Uterus (tissue), 2 donors: ENCODE measurements at regions not wholly inside any gene's neighbourhood (a gene's known extent, or its start where the extent isn't known, plus 50 kb on each side); places are given as distances from the start of the nearest gene placed in this dataset.

Source experiments
- CTCF ChIP-seq, 4 experiments: fragments of 200-600 bp in 2 of 4; fragments of 450-650 bp in 2 of 4; sonication (generic) in 2 of 4; IDR thresholded peaks; one replicate each; pipeline ENCODE4 v1.5.1; 2016 to 2019; ENCODE audit warnings: antibody characterized with exemption in 4 of 4, mild to moderate bottlenecking in 2 of 4, moderate library complexity in 1 of 4
- POLR2A ChIP-seq, 2 donors: fragments of 450-650 bp; IDR thresholded peaks; one replicate each; pipeline ENCODE4 v1.6.1; 2016; ENCODE audit warnings: antibody characterized with exemption in 2 of 2, mild to moderate bottlenecking in 1 of 2, moderate library complexity in 1 of 2

- TF ChIP-seq POLR2A (IDR thresholded peaks at IDR 0.05) (no peak), CTCF (IDR thresholded peaks at IDR 0.05) (no peak)
Observed at GRCh38 chr9:129313331-129313955, 135.4 kb upstream of the IER5L start.
